ENCODE measurements at regions not wholly inside any gene's neighbourhood (a gene's known extent, or its start where the extent isn't known, plus 50 kb on each side); places are given as distances from the start of the nearest gene placed in this dataset.

- TF ChIP-seq EZH2 (IDR thresholded peaks at IDR 0.05) (no peak), POLR2AphosphoS5 (IDR thresholded peaks at IDR 0.05; ENCODE audit: borderline replicate concordance, low read depth, low read length) (no peak)
These were observed 512.3 kb downstream of the HDGFL1 start for GRCh38 chr6:23081701-23082100.
